Erythroblast (primary cell): ENCODE measurements at regions not wholly inside any gene's neighbourhood (a gene's known extent, or its start where the extent isn't known, plus 50 kb on each side); places are given as distances from the start of the nearest gene placed in this dataset.

Experiments
- GATA1 ChIP-seq: IDR thresholded peaks from 2 replicates; pipeline ENCODE4 v1.6.1; 2011; ENCODE audit warnings: low read depth, mild to moderate bottlenecking, control low read depth, low read length, moderate library complexity
- POLR2A ChIP-seq: IDR thresholded peaks from 2 replicates; pipeline ENCODE4 v1.6.1; 2011; ENCODE audit warnings: mild to moderate bottlenecking, low read length

GRCh38 chr9:82890865-82891264 is 172.1 kb downstream of the RASEF start:
- TF ChIP-seq POLR2A (no peak), GATA1 (no peak)
